GM23338 (cell line): ENCODE measurements at regions not wholly inside any gene's neighbourhood (a gene's known extent, or its start where the extent isn't known, plus 50 kb on each side); places are given as distances from the start of the nearest gene placed in this dataset.

Experiments used
- ATAC-seq: fragments of 200-7000 bp; cut with Tn5 transposase; 3 replicates; pipeline ENCODE4 v1.9.1; 2020
- DNase-seq: peaks from one replicate; pipeline ENCODE4 v3.0.0-alpha.2; 2015; ENCODE audit warnings: low spot score
- H2AFZ ChIP-seq: fragments of 200-600 bp; sonication (generic); 2 replicates; pipeline ENCODE4 v1.8.0; 2016; ENCODE audit warnings: antibody characterized with exemption, mild to moderate bottlenecking, moderate library complexity
- H3F3A ChIP-seq: fragments of 200-600 bp; sonication (generic); replicated peaks from 2 replicates; pipeline ENCODE4 v1.8.0; 2017; ENCODE audit warnings: antibody characterized with exemption, mixed run types, low read depth
- H3K27ac ChIP-seq: fragments of 200-600 bp; sonication (generic); 2 replicates; pipeline ENCODE4 v1.6.1; 2016; ENCODE audit warnings: low read depth
- H3K27me3 ChIP-seq: fragments of 200-600 bp; sonication (generic); 2 replicates; pipeline ENCODE4 v1.8.0; 2016; ENCODE audit warnings: mild to moderate bottlenecking, mixed run types, moderate library complexity; ENCODE audit not compliant: insufficient read depth
- H3K36me3 ChIP-seq: fragments of 200-600 bp; sonication (generic); 2 replicates; pipeline ENCODE4 v1.8.0; 2016; ENCODE audit warnings: mild to moderate bottlenecking; ENCODE audit not compliant: insufficient read depth
- H3K4me1 ChIP-seq: fragments of 200-600 bp; sonication (generic); 2 replicates; pipeline ENCODE4 v1.8.0; 2016; ENCODE audit warnings: mild to moderate bottlenecking, moderate library complexity; ENCODE audit not compliant: insufficient read depth
- H3K4me2 ChIP-seq: fragments of 200-600 bp; sonication (generic); 2 replicates; pipeline ENCODE4 v1.7.1; 2017; ENCODE audit warnings: mixed run types
- H3K4me3 ChIP-seq: fragments of 200-600 bp; sonication (generic); 2 replicates; pipeline ENCODE4 v1.6.1; 2016; ENCODE audit warnings: mixed run types
- H3K79me2 ChIP-seq: fragments of 200-600 bp; sonication (generic); replicated peaks from 2 replicates; pipeline ENCODE4 v1.8.0; 2017; ENCODE audit warnings: mild to moderate bottlenecking; ENCODE audit not compliant: insufficient read depth
- H3K9me2 ChIP-seq: fragments of 200-600 bp; sonication (generic); 2 replicates; pipeline ENCODE4 v1.8.0; 2017; ENCODE audit not compliant: insufficient read depth
- H4K20me1 ChIP-seq: fragments of 200-600 bp; sonication (generic); replicated peaks from 2 replicates; pipeline ENCODE4 v1.8.0; 2017; ENCODE audit warnings: mild to moderate bottlenecking; ENCODE audit not compliant: insufficient read depth
- H3K27ac Mint-ChIP-seq: 2 replicates; pipeline ENCODE4 v1.8.0; 2020; ENCODE audit warnings: inconsistent platforms, mild to moderate bottlenecking, moderate library complexity, mixed read lengths
- H3K27me3 Mint-ChIP-seq: 3 replicates; pipeline ENCODE4 v1.8.0; 2022; ENCODE audit warnings: low read depth, mild to moderate bottlenecking, moderate library complexity, mixed read lengths, inconsistent platforms; ENCODE audit not compliant: insufficient read depth, poor library complexity
- H3K36me3 Mint-ChIP-seq: 3 replicates; pipeline ENCODE4 v1.8.0; 2021; ENCODE audit warnings: low read depth, mild to moderate bottlenecking, inconsistent platforms, moderate library complexity, mixed read lengths
- H3K4me1 Mint-ChIP-seq: 3 replicates; pipeline ENCODE4 v1.8.0; 2020; ENCODE audit warnings: mild to moderate bottlenecking, inconsistent platforms, mixed read lengths
- H3K4me3 Mint-ChIP-seq: 3 replicates; pipeline ENCODE4 v1.8.0; 2021; ENCODE audit warnings: moderate library complexity, mild to moderate bottlenecking, inconsistent platforms, mixed read lengths
- H3K9me3 Mint-ChIP-seq: 3 replicates; pipeline ENCODE4 v1.8.0; 2020; ENCODE audit warnings: moderate library complexity, mild to moderate bottlenecking, inconsistent platforms, mixed read lengths
- CREB1 ChIP-seq: fragments of 250-450 bp; sonication (Bioruptor Pico); IDR thresholded peaks from 2 replicates; pipeline ENCODE4 v1.5.0; 2020; ENCODE audit warnings: low read depth, mild to moderate bottlenecking, moderate library complexity
- EZH2 ChIP-seq: fragments of 200-600 bp; sonication (generic); IDR thresholded peaks from one replicate; pipeline ENCODE4 v1.8.0; 2017; ENCODE audit warnings: antibody characterized with exemption, mild to moderate bottlenecking, low read depth; ENCODE audit not compliant: unreplicated experiment
- JUNB ChIP-seq: IDR thresholded peaks from one replicate; pipeline ENCODE4 v1.6.1; 2016; ENCODE audit warnings: antibody characterized with exemption; ENCODE audit not compliant: unreplicated experiment
- NANOG ChIP-seq: IDR thresholded peaks from 2 replicates; pipeline ENCODE4 v1.6.1; 2016; ENCODE audit warnings: antibody characterized with exemption, borderline replicate concordance
- POLR2AphosphoS5 ChIP-seq: IDR thresholded peaks from 2 replicates; pipeline ENCODE4 v1.6.1; 2016; ENCODE audit warnings: antibody characterized with exemption, low read depth
- STAT1 ChIP-seq: IDR thresholded peaks from one replicate; pipeline ENCODE4 v1.6.1; 2016; ENCODE audit warnings: antibody characterized with exemption; ENCODE audit not compliant: unreplicated experiment
- ZNF114 ChIP-seq: fragments of 250-450 bp; sonication (Bioruptor Pico); IDR thresholded peaks from 2 replicates; pipeline ENCODE4 v1.5.0; 2020; ENCODE audit warnings: mild to moderate bottlenecking, moderate library complexity
- ZNF331 ChIP-seq: fragments of 250-450 bp; sonication (Bioruptor Pico); IDR thresholded peaks from 2 replicates; pipeline ENCODE4 v1.5.0; 2020; ENCODE audit warnings: low read depth, mild to moderate bottlenecking, moderate library complexity
- TF ChIP-seq, protein P1 (sequence below): fragments of 250-450 bp; sonication (Bioruptor Pico); IDR thresholded peaks from 2 replicates; pipeline ENCODE4 v1.5.0; 2020; ENCODE audit warnings: mild to moderate bottlenecking, moderate library complexity
- TF ChIP-seq, protein P2 (sequence below): IDR thresholded peaks from one replicate; pipeline ENCODE4 v1.6.1; 2018; ENCODE audit warnings: antibody characterized with exemption; ENCODE audit not compliant: unreplicated experiment
- TF ChIP-seq, protein P3 (sequence below), 2 experiments: fragments of 200-600 bp in 1 of 2; sonication (generic) in 1 of 2; conservative IDR thresholded peaks; 2 replicates each; pipeline versions ENCODE4 v1.5.1 to v1.6.1; 2016 to 2017; ENCODE audit warnings: antibody characterized with exemption in 2 of 2, low read depth in 2 of 2, mild to moderate bottlenecking in 2 of 2, moderate library complexity in 1 of 2

DNA sequence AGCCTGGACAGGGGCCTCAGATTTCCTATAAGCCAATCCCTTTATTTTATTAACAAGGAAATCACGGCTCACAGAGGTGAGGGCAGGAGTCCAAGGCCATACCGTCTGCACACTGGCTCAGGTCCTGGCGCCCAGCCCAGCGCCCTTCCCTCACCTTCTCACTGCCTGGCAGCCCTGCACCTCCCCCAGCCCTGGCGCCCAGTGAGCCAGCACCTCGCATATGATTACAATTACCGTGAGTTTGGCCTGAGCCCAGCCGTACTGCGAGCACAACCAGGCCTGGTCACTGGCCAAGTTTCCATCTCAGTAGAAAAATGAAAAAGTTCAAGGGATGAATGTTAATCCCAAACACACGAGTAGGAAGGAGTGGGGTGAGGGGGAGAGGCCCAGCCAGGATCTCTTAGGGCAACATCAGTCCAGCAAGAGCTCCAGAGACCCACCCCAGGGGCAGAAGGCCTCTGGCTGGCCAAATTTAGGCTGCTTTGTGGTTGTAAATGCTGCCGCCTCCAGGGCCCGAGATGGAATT is 68.4 kb downstream of the MCFD2 start:
- Mint-ChIP-seq H3K27ac (no peak overlapping the region), H3K4me3 (no peak overlapping the region)
- no peak overlapping the region for H3K27ac ChIP-seq

DNA sequence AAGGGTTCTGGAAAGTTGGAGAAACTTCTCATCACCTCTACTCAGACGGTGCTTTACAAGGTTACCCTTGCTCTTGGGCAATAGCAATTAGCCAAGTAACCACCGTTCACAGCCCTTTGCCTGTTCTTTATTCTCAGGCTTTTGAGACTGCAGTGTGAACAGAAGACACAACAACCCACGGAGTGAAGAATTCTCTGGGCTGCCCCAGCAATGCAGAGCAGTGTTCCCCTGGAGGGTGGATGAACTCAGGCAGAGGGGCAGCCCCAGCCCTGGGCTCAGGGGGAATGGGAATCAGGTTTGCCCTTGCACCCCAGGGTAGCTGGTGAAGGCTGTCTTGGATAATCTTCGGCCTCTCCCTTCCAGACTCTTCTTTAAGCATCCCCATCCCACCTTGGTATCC is 69.1 kb downstream of the MCFD2 start:
- no peak for DNase-seq
- H3K9me3 Mint-ChIP-seq = no peaks in the 10 kb centered on the region
- Histone ChIP-seq H3K4me3 (no peak overlapping the region), H3K9me2 (peaks cover 5% of the 10 kb centered on the region; the same call in 1 of the 2 replicates), H3K27me3 (no peaks in the 10 kb centered on the region), H3F3A (no peaks in the 10 kb centered on the region), H3K4me1 (no peaks in the 10 kb centered on the region), H3K36me3 (no peaks in the 10 kb centered on the region), H3K4me2 (no peak overlapping the region), H3K79me2 (no peaks in the 10 kb centered on the region), H4K20me1 (no peaks in the 10 kb centered on the region), H3K27ac (no peak overlapping the region), H2AFZ (no peak overlapping the region)
- H3K27ac Mint-ChIP-seq = no peak overlapping the region
- peaks cover 2% of the 10 kb centered on the region for H3K4me1 Mint-ChIP-seq
- H3K36me3 Mint-ChIP-seq = no peaks in the 10 kb centered on the region
- ATAC-seq = no peak
- H3K4me3 Mint-ChIP-seq = no peak overlapping the region
- H3K27me3 Mint-ChIP-seq = peaks cover 8% of the 10 kb centered on the region
- TF ChIP-seq POLR2AphosphoS5 (no peak), JUNB (no peak), ZNF114 (CRISPR knock-in tag) (no peak), CREB1 (CRISPR knock-in tag) (no peak), EZH2 (no peak), STAT1 (no peak), ZNF331 (CRISPR knock-in tag) (no peak)
- TF ChIP-seq, protein P1, sequence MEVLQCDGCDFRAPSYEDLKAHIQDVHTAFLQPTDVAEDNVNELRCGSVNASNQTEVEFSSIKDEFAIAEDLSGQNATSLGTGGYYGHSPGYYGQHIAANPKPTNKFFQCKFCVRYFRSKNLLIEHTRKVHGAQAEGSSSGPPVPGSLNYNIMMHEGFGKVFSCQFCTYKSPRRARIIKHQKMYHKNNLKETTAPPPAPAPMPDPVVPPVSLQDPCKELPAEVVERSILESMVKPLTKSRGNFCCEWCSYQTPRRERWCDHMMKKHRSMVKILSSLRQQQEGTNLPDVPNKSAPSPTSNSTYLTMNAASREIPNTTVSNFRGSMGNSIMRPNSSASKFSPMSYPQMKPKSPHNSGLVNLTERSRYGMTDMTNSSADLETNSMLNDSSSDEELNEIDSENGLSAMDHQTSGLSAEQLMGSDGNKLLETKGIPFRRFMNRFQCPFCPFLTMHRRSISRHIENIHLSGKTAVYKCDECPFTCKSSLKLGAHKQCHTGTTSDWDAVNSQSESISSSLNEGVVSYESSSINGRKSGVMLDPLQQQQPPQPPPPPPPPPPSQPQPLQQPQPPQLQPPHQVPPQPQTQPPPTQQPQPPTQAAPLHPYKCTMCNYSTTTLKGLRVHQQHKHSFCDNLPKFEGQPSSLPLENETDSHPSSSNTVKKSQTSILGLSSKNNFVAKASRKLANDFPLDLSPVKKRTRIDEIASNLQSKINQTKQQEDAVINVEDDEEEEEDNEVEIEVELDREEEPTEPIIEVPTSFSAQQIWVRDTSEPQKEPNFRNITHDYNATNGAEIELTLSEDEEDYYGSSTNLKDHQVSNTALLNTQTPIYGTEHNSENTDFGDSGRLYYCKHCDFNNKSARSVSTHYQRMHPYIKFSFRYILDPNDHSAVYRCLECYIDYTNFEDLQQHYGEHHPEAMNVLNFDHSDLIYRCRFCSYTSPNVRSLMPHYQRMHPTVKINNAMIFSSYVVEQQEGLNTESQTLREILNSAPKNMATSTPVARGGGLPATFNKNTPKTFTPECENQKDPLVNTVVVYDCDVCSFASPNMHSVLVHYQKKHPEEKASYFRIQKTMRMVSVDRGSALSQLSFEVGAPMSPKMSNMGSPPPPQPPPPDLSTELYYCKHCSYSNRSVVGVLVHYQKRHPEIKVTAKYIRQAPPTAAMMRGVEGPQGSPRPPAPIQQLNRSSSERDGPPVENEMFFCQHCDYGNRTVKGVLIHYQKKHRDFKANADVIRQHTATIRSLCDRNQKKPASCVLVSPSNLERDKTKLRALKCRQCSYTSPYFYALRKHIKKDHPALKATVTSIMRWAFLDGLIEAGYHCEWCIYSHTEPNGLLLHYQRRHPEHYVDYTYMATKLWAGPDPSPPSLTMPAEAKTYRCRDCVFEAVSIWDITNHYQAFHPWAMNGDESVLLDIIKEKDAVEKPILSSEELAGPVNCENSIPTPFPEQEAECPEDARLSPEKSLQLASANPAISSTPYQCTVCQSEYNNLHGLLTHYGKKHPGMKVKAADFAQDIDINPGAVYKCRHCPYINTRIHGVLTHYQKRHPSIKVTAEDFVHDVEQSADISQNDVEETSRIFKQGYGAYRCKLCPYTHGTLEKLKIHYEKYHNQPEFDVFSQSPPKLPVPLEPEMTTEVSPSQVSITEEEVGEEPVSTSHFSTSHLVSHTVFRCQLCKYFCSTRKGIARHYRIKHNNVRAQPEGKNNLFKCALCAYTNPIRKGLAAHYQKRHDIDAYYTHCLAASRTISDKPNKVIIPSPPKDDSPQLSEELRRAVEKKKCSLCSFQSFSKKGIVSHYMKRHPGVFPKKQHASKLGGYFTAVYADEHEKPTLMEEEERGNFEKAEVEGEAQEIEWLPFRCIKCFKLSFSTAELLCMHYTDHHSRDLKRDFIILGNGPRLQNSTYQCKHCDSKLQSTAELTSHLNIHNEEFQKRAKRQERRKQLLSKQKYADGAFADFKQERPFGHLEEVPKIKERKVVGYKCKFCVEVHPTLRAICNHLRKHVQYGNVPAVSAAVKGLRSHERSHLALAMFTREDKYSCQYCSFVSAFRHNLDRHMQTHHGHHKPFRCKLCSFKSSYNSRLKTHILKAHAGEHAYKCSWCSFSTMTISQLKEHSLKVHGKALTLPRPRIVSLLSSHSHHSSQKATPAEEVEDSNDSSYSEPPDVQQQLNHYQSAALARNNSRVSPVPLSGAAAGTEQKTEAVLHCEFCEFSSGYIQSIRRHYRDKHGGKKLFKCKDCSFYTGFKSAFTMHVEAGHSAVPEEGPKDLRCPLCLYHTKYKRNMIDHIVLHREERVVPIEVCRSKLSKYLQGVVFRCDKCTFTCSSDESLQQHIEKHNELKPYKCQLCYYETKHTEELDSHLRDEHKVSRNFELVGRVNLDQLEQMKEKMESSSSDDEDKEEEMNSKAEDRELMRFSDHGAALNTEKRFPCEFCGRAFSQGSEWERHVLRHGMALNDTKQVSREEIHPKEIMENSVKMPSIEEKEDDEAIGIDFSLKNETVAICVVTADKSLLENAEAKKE (CRISPR knock-in tag) = no peak
- TF ChIP-seq, protein P2, sequence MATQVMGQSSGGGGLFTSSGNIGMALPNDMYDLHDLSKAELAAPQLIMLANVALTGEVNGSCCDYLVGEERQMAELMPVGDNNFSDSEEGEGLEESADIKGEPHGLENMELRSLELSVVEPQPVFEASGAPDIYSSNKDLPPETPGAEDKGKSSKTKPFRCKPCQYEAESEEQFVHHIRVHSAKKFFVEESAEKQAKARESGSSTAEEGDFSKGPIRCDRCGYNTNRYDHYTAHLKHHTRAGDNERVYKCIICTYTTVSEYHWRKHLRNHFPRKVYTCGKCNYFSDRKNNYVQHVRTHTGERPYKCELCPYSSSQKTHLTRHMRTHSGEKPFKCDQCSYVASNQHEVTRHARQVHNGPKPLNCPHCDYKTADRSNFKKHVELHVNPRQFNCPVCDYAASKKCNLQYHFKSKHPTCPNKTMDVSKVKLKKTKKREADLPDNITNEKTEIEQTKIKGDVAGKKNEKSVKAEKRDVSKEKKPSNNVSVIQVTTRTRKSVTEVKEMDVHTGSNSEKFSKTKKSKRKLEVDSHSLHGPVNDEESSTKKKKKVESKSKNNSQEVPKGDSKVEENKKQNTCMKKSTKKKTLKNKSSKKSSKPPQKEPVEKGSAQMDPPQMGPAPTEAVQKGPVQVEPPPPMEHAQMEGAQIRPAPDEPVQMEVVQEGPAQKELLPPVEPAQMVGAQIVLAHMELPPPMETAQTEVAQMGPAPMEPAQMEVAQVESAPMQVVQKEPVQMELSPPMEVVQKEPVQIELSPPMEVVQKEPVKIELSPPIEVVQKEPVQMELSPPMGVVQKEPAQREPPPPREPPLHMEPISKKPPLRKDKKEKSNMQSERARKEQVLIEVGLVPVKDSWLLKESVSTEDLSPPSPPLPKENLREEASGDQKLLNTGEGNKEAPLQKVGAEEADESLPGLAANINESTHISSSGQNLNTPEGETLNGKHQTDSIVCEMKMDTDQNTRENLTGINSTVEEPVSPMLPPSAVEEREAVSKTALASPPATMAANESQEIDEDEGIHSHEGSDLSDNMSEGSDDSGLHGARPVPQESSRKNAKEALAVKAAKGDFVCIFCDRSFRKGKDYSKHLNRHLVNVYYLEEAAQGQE = no peak
- TF ChIP-seq, protein P3, sequence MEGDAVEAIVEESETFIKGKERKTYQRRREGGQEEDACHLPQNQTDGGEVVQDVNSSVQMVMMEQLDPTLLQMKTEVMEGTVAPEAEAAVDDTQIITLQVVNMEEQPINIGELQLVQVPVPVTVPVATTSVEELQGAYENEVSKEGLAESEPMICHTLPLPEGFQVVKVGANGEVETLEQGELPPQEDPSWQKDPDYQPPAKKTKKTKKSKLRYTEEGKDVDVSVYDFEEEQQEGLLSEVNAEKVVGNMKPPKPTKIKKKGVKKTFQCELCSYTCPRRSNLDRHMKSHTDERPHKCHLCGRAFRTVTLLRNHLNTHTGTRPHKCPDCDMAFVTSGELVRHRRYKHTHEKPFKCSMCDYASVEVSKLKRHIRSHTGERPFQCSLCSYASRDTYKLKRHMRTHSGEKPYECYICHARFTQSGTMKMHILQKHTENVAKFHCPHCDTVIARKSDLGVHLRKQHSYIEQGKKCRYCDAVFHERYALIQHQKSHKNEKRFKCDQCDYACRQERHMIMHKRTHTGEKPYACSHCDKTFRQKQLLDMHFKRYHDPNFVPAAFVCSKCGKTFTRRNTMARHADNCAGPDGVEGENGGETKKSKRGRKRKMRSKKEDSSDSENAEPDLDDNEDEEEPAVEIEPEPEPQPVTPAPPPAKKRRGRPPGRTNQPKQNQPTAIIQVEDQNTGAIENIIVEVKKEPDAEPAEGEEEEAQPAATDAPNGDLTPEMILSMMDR (conservative IDR thresholded peaks at IDR 0.05; ENCODE audit: low read depth in 2 of 2) = no peak

More for the DNA sequence above, 68.4 kb downstream of the MCFD2 start:
- Histone ChIP-seq H3K4me2 (no peak overlapping the region), H3K9me2 (peaks cover 5% of the 10 kb centered on the region; the same call in 1 of the 2 replicates), H3F3A (no peaks in the 10 kb centered on the region), H3K79me2 (no peaks in the 10 kb centered on the region), H4K20me1 (no peaks in the 10 kb centered on the region), H3K4me1 (no peaks in the 10 kb centered on the region), H3K36me3 (no peaks in the 10 kb centered on the region), H3K4me3 (no peak overlapping the region), H3K27me3 (no peaks in the 10 kb centered on the region), H2AFZ (no peak overlapping the region; the same call in 1 of the 2 replicates)
- Mint-ChIP-seq H3K36me3 (no peaks in the 10 kb centered on the region), H3K4me1 (peaks cover 2% of the 10 kb centered on the region), H3K9me3 (no peaks in the 10 kb centered on the region), H3K27me3 (peaks cover 8% of the 10 kb centered on the region)
- DNase-seq (no peak), ATAC-seq (peak; percentile 43; the same call in 2 of the 3 replicates)
- no peak for TF ChIP-seq CREB1 (CRISPR knock-in tag)
- TF ChIP-seq STAT1 = no peak
- TF ChIP-seq NANOG = no peak
- TF ChIP-seq ZNF114 (CRISPR knock-in tag) = no peak
